PC-9 (cell line): ENCODE measurements at regions not wholly inside any gene's neighbourhood (a gene's known extent, or its start where the extent isn't known, plus 50 kb on each side); places are given as distances from the start of the nearest gene placed in this dataset.

ENCODE experiments used
- CTCF ChIP-seq: fragments of 200-600 bp; sonication (generic); conservative IDR thresholded peaks from 2 replicates; pipeline ENCODE4 v1.6.1; 2017; ENCODE audit warnings: mixed run types, antibody characterized with exemption, mild to moderate bottlenecking, moderate library complexity
- EZH2 ChIP-seq: fragments of 200-600 bp; sonication (generic); IDR thresholded peaks from 2 replicates; pipeline ENCODE4 v1.8.0; 2017; ENCODE audit warnings: antibody characterized with exemption, low read depth

GRCh38 chr15:38698254-38698653 is 133.6 kb upstream of the RASGRP1 start:
- TF ChIP-seq EZH2 (no peak), CTCF (no peak)
